Lower leg skin (tissue), 4 donors: ENCODE measurements at regions not wholly inside any gene's neighbourhood (a gene's known extent, or its start where the extent isn't known, plus 50 kb on each side); places are given as distances from the start of the nearest gene placed in this dataset.

Source experiments
- DNase-seq, 2 donors: peaks; one replicate each; pipeline ENCODE4 v3.0.0-alpha.2; 2019; ENCODE audit warnings: low spot score in 2 of 2
- H3K4me3 ChIP-seq: fragments of 200-600 bp; sonication (generic); 2 replicates; pipeline ENCODE4 v1.5.1; 2017; ENCODE audit warnings: mild to moderate bottlenecking, low read depth; ENCODE audit not compliant: poor library complexity, severe bottlenecking
- CTCF ChIP-seq, 3 donors: fragments of 450-650 bp; IDR thresholded peaks; one replicate each; pipeline ENCODE4 v1.5.1; 2016; ENCODE audit warnings: antibody characterized with exemption in 3 of 3, mild to moderate bottlenecking in 3 of 3, moderate library complexity in 2 of 3
- POLR2A ChIP-seq, 2 donors: fragments of 450-650 bp; IDR thresholded peaks; one replicate each; pipeline ENCODE4 v1.6.1; 2016 to 2017; ENCODE audit warnings: antibody characterized with exemption in 2 of 2, mild to moderate bottlenecking in 1 of 2, moderate library complexity in 1 of 2
- WGBS, 2 donors: methylation state at CpG; one replicate each; pipeline ENCODE4 v1.1.5; 2018; 5-methylcytosine and 5-hydroxymethylcytosine counted together
- intact Hi-C: fragments of 100-400 bp; cut with DNase I; formaldehyde crosslinking; loops from one replicate; pipeline ENCODE4 v1.15.0; 2023; ENCODE audit warnings: low total_unique reads

GRCh38 chr7:18420748-18421147 is 74.8 kb upstream of the HDAC9 start:
- no peak overlapping the region for H3K4me3 ChIP-seq
- intact Hi-C loops: no loop called here
- DNase-seq: no peak
- TF ChIP-seq CTCF (IDR thresholded peaks at IDR 0.05) (no peak), POLR2A (IDR thresholded peaks at IDR 0.05) (no peak)
- WGBS, 2 donors: 52 to 53% methylated on average over 1 of the region's 1 CpG

- DNase-seq: no peak
- intact Hi-C loops: no loop called here
- TF ChIP-seq CTCF (IDR thresholded peaks at IDR 0.05) (no peak), POLR2A (IDR thresholded peaks at IDR 0.05) (no peak)
- WGBS, 2 donors: 46 to 58% methylated on average over 4 of the region's 4 CpGs
- H3K4me3 ChIP-seq: no peak overlapping the region
These were observed 74.1 kb upstream of the HDAC9 start for GRCh38 chr7:18421297-18422002.

GRCh38 chr7:18425227-18425626 is 70.3 kb upstream of the HDAC9 start:
- 85 to 97% methylated on average over 4 of the region's 4 CpGs for WGBS, 2 donors
- no peak for DNase-seq
- intact Hi-C loops: no loop called here
- no peak for TF ChIP-seq CTCF (IDR thresholded peaks at IDR 0.05)
- no peak for TF ChIP-seq POLR2A (IDR thresholded peaks at IDR 0.05)
- H3K4me3 ChIP-seq: no peak overlapping the region

GRCh38 chr7:18425838-18426445 is 69.6 kb upstream of the HDAC9 start:
- TF ChIP-seq POLR2A (IDR thresholded peaks at IDR 0.05) (no peak), CTCF (IDR thresholded peaks at IDR 0.05) (no peak)
- 81 to 85% methylated on average over 5 of the region's 5 CpGs for WGBS, 2 donors
- H3K4me3 ChIP-seq: no peak overlapping the region
- intact Hi-C loops: no loop called here
- DNase-seq: no peak

- intact Hi-C loops: no loop called here
- TF ChIP-seq POLR2A (IDR thresholded peaks at IDR 0.05): no peak
- 54 to 56% methylated on average over 1 of the region's 1 CpG for WGBS, 2 donors
- no peak overlapping the region for H3K4me3 ChIP-seq
- DNase-seq: no peak
These were observed 68.9 kb upstream of the HDAC9 start for GRCh38 chr7:18426564-18427226.

- intact Hi-C loops: no loop called here
- no peak overlapping the region for H3K4me3 ChIP-seq
- DNase-seq: no peak
- 60 to 68% methylated on average over 3 of the region's 3 CpGs for WGBS, 2 donors
- TF ChIP-seq CTCF (IDR thresholded peaks at IDR 0.05) (no peak), POLR2A (IDR thresholded peaks at IDR 0.05) (no peak)
These were observed 66.0 kb upstream of the HDAC9 start for GRCh38 chr7:18429547-18429946.
